SK-N-SH treated with all-trans-retinoic acid at 6 μM for 48 hours (cell line): ENCODE measurements at regions not wholly inside any gene's neighbourhood (a gene's known extent, or its start where the extent isn't known, plus 50 kb on each side); places are given as distances from the start of the nearest gene placed in this dataset.

Experiments used
- ATAC-seq: fragments of 200-7000 bp; cut with Tn5 transposase; 3 replicates; pipeline ENCODE4 v1.9.1; 2020; ENCODE audit warnings: mild to moderate bottlenecking, moderate library complexity
- ARNTL ChIP-seq: fragments of 450-650 bp; formaldehyde crosslinking; IDR thresholded peaks from 2 replicates; pipeline ENCODE4 v1.5.0; 2020; ENCODE audit warnings: low read depth, mild to moderate bottlenecking, moderate library complexity, borderline replicate concordance
- BACH2 ChIP-seq: fragments of 250-450 bp; sonication (Bioruptor Pico); IDR thresholded peaks from 2 replicates; pipeline ENCODE4 v1.9.0; 2021; ENCODE audit warnings: mild to moderate bottlenecking, borderline replicate concordance
- CSDC2 ChIP-seq: fragments of 250-450 bp; sonication (Bioruptor Pico); IDR thresholded peaks from 2 replicates; pipeline ENCODE4 v1.5.0; 2020; ENCODE audit warnings: mild to moderate bottlenecking, moderate library complexity
- ESRRG ChIP-seq: fragments of 250-450 bp; sonication (Bioruptor Pico); IDR thresholded peaks from 2 replicates; pipeline ENCODE4 v1.6.1; 2021; ENCODE audit warnings: mild to moderate bottlenecking
- GLIS3 ChIP-seq: fragments of 250-450 bp; sonication (Bioruptor Pico); IDR thresholded peaks from 2 replicates; pipeline ENCODE4 v1.5.0; 2020; ENCODE audit warnings: mild to moderate bottlenecking, moderate library complexity
- ISL1 ChIP-seq: fragments of 250-450 bp; sonication (Bioruptor Pico); IDR thresholded peaks from 2 replicates; pipeline ENCODE4 v2.1.2; 2022; ENCODE audit warnings: mild to moderate bottlenecking, moderate library complexity
- OSR1 ChIP-seq: fragments of 250-450 bp; sonication (Bioruptor Pico); IDR thresholded peaks from 2 replicates; pipeline ENCODE4 v1.8.0; 2022; ENCODE audit warnings: moderate library complexity, mild to moderate bottlenecking, inconsistent platforms
- PPARA ChIP-seq: fragments of 250-450 bp; sonication (Bioruptor Pico); IDR thresholded peaks from 2 replicates; pipeline ENCODE4 v1.5.0; 2020; ENCODE audit warnings: mild to moderate bottlenecking, borderline replicate concordance
- SNAI2 ChIP-seq: fragments of 250-450 bp; sonication (Bioruptor Pico); IDR thresholded peaks from 2 replicates; pipeline ENCODE4 v1.5.0; 2020; ENCODE audit warnings: mild to moderate bottlenecking, moderate library complexity
- TCF4 ChIP-seq: fragments of 250-450 bp; sonication (Bioruptor Pico); IDR thresholded peaks from 2 replicates; pipeline ENCODE4 v1.8.0; 2021; ENCODE audit warnings: mild to moderate bottlenecking, moderate library complexity, borderline replicate concordance
- TOX ChIP-seq: fragments of 250-450 bp; sonication (Bioruptor Pico); IDR thresholded peaks from 2 replicates; pipeline ENCODE4 v1.8.0; 2021; ENCODE audit warnings: mild to moderate bottlenecking, moderate library complexity, borderline replicate concordance
- ZC3H10 ChIP-seq: fragments of 250-450 bp; sonication (Bioruptor Pico); IDR thresholded peaks from 2 replicates; pipeline ENCODE4 v1.5.1; 2021; ENCODE audit warnings: mild to moderate bottlenecking, moderate library complexity
- ZFP3 ChIP-seq: fragments of 250-450 bp; sonication (Bioruptor Pico); IDR thresholded peaks from 2 replicates; pipeline ENCODE4 v1.5.0; 2020; ENCODE audit warnings: mild to moderate bottlenecking, moderate library complexity
- ZFP30 ChIP-seq: fragments of 450-650 bp; formaldehyde crosslinking; IDR thresholded peaks from 2 replicates; pipeline ENCODE4 v1.5.0; 2022; ENCODE audit warnings: mild to moderate bottlenecking, moderate library complexity
- ZNF565 ChIP-seq: fragments of 450-650 bp; formaldehyde crosslinking; conservative IDR thresholded peaks from 2 replicates; pipeline ENCODE4 v1.5.0; 2020; ENCODE audit warnings: low read depth, mild to moderate bottlenecking, moderate library complexity
- ZNF70 ChIP-seq: fragments of 450-650 bp; formaldehyde crosslinking; IDR thresholded peaks from 2 replicates; pipeline ENCODE4 v1.5.0; 2020; ENCODE audit warnings: mild to moderate bottlenecking, moderate library complexity
- ZNF8 ChIP-seq: fragments of 450-650 bp; formaldehyde crosslinking; IDR thresholded peaks from 2 replicates; pipeline ENCODE4 v1.5.0; 2020; ENCODE audit warnings: mild to moderate bottlenecking, moderate library complexity
- TF ChIP-seq, protein P1 (sequence below): fragments of 250-450 bp; sonication (Bioruptor Pico); IDR thresholded peaks from 2 replicates; pipeline ENCODE4 v1.8.0; 2021; ENCODE audit warnings: low read depth, mild to moderate bottlenecking, moderate library complexity, borderline replicate concordance
- TF ChIP-seq, protein P2 (sequence below): fragments of 250-450 bp; sonication (Bioruptor Pico); IDR thresholded peaks from 2 replicates; pipeline ENCODE4 v1.8.0; 2020; ENCODE audit warnings: mild to moderate bottlenecking, moderate library complexity, borderline replicate concordance
- TF ChIP-seq, protein P3 (sequence below): fragments of 250-450 bp; sonication (Bioruptor Pico); IDR thresholded peaks from 2 replicates; pipeline ENCODE4 v1.5.0; 2020; ENCODE audit warnings: mild to moderate bottlenecking, moderate library complexity
- TF ChIP-seq, protein P4 (sequence below): fragments of 250-450 bp; sonication (Bioruptor Pico); IDR thresholded peaks from 2 replicates; pipeline ENCODE4 v1.5.1; 2020; ENCODE audit warnings: low read depth, mild to moderate bottlenecking, moderate library complexity
- TF ChIP-seq, protein P5 (sequence below): fragments of 250-450 bp; sonication (Bioruptor Pico); IDR thresholded peaks from 2 replicates; pipeline ENCODE4 v1.5.1; 2021; ENCODE audit warnings: mild to moderate bottlenecking, moderate library complexity

DNA sequence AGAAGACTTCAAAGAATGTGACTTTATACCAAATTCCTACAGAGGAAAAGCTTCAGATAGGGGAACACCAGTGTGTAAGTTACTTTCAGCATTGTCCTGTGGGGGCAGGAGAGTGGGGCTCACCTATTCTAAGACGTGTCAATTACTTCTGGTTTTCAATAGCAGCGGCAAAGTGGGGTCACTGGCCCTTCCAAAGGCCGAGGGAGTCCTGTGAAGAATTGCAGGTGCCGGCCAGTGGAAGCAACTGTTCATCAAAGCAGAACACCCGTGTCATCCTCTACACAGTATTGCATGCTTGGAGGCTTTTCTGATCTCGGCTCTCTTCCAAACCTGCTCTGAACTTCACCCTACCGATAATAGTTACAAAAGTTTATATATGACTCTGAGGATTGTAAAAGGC, 1176.5 kb upstream of the TMEFF2 start (continued):
- TF ChIP-seq, protein P1, sequence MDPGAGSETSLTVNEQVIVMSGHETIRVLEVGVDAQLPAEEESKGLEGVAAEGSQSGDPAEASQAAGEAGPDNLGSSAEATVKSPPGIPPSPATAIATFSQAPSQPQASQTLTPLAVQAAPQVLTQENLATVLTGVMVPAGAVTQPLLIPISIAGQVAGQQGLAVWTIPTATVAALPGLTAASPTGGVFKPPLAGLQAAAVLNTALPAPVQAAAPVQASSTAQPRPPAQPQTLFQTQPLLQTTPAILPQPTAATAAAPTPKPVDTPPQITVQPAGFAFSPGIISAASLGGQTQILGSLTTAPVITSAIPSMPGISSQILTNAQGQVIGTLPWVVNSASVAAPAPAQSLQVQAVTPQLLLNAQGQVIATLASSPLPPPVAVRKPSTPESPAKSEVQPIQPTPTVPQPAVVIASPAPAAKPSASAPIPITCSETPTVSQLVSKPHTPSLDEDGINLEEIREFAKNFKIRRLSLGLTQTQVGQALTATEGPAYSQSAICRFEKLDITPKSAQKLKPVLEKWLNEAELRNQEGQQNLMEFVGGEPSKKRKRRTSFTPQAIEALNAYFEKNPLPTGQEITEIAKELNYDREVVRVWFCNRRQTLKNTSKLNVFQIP: no peak
- TF ChIP-seq ARNTL (no peak), BACH2 (CRISPR knock-in tag) (no peak), ZFP30 (no peak), SNAI2 (CRISPR knock-in tag) (no peak), PPARA (CRISPR knock-in tag) (no peak)
- TF ChIP-seq, protein P2, sequence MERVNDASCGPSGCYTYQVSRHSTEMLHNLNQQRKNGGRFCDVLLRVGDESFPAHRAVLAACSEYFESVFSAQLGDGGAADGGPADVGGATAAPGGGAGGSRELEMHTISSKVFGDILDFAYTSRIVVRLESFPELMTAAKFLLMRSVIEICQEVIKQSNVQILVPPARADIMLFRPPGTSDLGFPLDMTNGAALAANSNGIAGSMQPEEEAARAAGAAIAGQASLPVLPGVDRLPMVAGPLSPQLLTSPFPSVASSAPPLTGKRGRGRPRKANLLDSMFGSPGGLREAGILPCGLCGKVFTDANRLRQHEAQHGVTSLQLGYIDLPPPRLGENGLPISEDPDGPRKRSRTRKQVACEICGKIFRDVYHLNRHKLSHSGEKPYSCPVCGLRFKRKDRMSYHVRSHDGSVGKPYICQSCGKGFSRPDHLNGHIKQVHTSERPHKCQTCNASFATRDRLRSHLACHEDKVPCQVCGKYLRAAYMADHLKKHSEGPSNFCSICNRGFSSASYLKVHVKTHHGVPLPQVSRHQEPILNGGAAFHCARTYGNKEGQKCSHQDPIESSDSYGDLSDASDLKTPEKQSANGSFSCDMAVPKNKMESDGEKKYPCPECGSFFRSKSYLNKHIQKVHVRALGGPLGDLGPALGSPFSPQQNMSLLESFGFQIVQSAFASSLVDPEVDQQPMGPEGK: no peak

DNA sequence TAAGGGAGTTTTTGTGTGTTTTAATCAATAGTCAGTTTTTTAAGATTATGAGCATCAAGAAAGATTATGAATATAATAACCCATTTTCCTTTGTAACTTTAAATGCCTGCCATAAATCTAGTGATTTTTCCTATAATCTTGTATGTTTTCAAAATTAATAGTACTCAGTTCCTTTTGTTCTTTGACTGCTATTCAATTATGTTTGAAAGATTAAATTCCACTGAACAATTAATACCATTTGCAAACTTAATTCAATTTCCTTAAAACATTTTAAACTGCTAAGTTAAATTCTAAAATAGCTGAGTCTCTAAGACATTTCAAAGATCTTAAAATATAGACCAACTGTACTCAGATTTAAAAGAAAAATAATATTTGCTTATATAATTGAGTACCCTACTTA, 1173.9 kb upstream of the TMEFF2 start:
- no peak for ATAC-seq
- no peak for TF ChIP-seq TCF4 (CRISPR knock-in tag)
- TF ChIP-seq ZFP30: no peak
- no peak for TF ChIP-seq CSDC2 (CRISPR knock-in tag)
- TF ChIP-seq GLIS3 (CRISPR knock-in tag): no peak
- no peak for TF ChIP-seq ZFP3 (CRISPR knock-in tag)
- TF ChIP-seq ISL1 (CRISPR knock-in tag): peak; percentile 39; the same call in 1 of the 2 replicates
- no peak for TF ChIP-seq SNAI2 (CRISPR knock-in tag)
- TF ChIP-seq, protein P3, sequence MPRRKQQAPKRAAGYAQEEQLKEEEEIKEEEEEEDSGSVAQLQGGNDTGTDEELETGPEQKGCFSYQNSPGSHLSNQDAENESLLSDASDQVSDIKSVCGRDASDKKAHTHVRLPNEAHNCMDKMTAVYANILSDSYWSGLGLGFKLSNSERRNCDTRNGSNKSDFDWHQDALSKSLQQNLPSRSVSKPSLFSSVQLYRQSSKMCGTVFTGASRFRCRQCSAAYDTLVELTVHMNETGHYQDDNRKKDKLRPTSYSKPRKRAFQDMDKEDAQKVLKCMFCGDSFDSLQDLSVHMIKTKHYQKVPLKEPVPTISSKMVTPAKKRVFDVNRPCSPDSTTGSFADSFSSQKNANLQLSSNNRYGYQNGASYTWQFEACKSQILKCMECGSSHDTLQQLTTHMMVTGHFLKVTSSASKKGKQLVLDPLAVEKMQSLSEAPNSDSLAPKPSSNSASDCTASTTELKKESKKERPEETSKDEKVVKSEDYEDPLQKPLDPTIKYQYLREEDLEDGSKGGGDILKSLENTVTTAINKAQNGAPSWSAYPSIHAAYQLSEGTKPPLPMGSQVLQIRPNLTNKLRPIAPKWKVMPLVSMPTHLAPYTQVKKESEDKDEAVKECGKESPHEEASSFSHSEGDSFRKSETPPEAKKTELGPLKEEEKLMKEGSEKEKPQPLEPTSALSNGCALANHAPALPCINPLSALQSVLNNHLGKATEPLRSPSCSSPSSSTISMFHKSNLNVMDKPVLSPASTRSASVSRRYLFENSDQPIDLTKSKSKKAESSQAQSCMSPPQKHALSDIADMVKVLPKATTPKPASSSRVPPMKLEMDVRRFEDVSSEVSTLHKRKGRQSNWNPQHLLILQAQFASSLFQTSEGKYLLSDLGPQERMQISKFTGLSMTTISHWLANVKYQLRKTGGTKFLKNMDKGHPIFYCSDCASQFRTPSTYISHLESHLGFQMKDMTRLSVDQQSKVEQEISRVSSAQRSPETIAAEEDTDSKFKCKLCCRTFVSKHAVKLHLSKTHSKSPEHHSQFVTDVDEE (CRISPR knock-in tag): no peak
- TF ChIP-seq ZNF70 (CRISPR knock-in tag): no peak
- peak; percentile 91 for TF ChIP-seq ZC3H10 (CRISPR knock-in tag)
- no peak for TF ChIP-seq BACH2 (CRISPR knock-in tag)
- TF ChIP-seq ESRRG: no peak
- TF ChIP-seq, protein P4, sequence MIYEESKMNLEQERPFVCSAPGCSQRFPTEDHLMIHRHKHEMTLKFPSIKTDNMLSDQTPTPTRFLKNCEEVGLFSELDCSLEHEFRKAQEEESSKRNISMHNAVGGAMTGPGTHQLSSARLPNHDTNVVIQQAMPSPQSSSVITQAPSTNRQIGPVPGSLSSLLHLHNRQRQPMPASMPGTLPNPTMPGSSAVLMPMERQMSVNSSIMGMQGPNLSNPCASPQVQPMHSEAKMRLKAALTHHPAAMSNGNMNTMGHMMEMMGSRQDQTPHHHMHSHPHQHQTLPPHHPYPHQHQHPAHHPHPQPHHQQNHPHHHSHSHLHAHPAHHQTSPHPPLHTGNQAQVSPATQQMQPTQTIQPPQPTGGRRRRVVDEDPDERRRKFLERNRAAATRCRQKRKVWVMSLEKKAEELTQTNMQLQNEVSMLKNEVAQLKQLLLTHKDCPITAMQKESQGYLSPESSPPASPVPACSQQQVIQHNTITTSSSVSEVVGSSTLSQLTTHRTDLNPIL (CRISPR knock-in tag): no peak
- no peak for TF ChIP-seq OSR1 (CRISPR knock-in tag)
- no peak for TF ChIP-seq ARNTL
- TF ChIP-seq, protein P5, sequence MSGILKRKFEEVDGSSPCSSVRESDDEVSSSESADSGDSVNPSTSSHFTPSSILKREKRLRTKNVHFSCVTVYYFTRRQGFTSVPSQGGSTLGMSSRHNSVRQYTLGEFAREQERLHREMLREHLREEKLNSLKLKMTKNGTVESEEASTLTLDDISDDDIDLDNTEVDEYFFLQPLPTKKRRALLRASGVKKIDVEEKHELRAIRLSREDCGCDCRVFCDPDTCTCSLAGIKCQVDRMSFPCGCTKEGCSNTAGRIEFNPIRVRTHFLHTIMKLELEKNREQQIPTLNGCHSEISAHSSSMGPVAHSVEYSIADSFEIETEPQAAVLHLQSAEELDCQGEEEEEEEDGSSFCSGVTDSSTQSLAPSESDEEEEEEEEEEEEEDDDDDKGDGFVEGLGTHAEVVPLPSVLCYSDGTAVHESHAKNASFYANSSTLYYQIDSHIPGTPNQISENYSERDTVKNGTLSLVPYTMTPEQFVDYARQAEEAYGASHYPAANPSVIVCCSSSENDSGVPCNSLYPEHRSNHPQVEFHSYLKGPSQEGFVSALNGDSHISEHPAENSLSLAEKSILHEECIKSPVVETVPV: no peak
- TF ChIP-seq, protein P1: no peak
- no peak for TF ChIP-seq TOX (CRISPR knock-in tag)

DNA sequence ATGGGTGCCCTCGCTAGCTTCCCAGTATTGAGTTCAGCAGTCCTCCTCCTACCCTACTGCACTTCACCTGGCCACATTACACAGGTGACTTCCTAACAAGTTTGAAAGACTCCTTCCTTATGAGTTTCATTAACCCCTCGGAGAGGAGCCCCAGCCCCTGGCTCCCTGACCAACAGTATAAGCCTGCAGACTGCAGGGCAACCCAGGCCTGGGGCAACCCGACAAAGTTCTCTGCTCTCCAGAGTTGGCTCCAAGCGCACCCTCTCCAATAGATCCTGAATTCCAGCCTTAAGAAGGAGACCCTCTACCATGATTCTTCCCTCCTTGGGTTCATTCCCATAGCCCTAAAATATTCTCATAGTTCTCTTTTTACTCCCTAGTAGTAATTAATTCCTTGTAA, 1162.8 kb upstream of the TMEFF2 start:
- no peak for ATAC-seq
- TF ChIP-seq SNAI2 (CRISPR knock-in tag) (no peak), GLIS3 (CRISPR knock-in tag) (no peak), TOX (CRISPR knock-in tag) (no peak), CSDC2 (CRISPR knock-in tag) (no peak), ZNF565 (CRISPR knock-in tag) (no peak), ZNF8 (CRISPR knock-in tag) (no peak), TCF4 (CRISPR knock-in tag) (no peak), ZFP3 (CRISPR knock-in tag) (no peak)
- TF ChIP-seq, protein P5: no peak
- TF ChIP-seq, protein P1: no peak
- TF ChIP-seq, protein P2: no peak
